IMR-90 (cell line): ENCODE measurements at regions not wholly inside any gene's neighbourhood (a gene's known extent, or its start where the extent isn't known, plus 50 kb on each side); places are given as distances from the start of the nearest gene placed in this dataset.

Experiments used
- ATAC-seq: fragments of 200-7000 bp; cut with Tn5 transposase; 2 replicates; pipeline ENCODE4 v1.9.1; 2020; ENCODE audit warnings: low read depth, mild to moderate bottlenecking, moderate library complexity
- BruUV-seq: library from RNA; stranded (reverse); fragments of 400-500 nt; replicated peaks from 2 replicates; lab custom pipeline; 2021; lab: Mats Ljungman, UMichigan
- CTCF ChIA-PET: fragments of 300-600 bp; formaldehyde crosslinking; extraction: SDS; loops from one replicate; lab custom pipeline; 2021; ENCODE audit warnings: antibody characterized with exemption; lab: Yijun Ruan, JAX
- POLR2A ChIA-PET: fragments of 300-600 bp; sonication (Branson Sonifier 250); formaldehyde crosslinking; loops from one replicate; lab custom pipeline; 2022; ENCODE audit warnings: antibody characterized with exemption; ENCODE audit not compliant: unreplicated experiment; lab: Charles Lee
- DNase-seq: peaks from one replicate; pipeline ENCODE4 v3.0.0; 2013
- H2AFZ ChIP-seq: replicated peaks from 2 replicates; pipeline ENCODE3; 2013; ENCODE audit warnings: low read length, mild to moderate bottlenecking; ENCODE audit not compliant: poor library complexity
- H2AK5ac ChIP-seq: 2 replicates; pipeline ENCODE4 v1.6.1; 2013; ENCODE audit warnings: low read depth, low read length, inconsistent platforms
- H2AK9ac ChIP-seq: replicated peaks from 2 replicates; pipeline ENCODE3; 2013; ENCODE audit warnings: mild to moderate bottlenecking, low read depth, low read length, moderate library complexity; ENCODE audit not compliant: poor library complexity
- H2BK120ac ChIP-seq: 2 replicates; pipeline ENCODE4 v1.6.1; 2013; ENCODE audit warnings: low read depth, low read length, inconsistent platforms
- H2BK15ac ChIP-seq: 3 replicates; pipeline ENCODE4 v1.6.1; 2013; ENCODE audit warnings: low read depth, low read length, inconsistent platforms
- H2BK20ac ChIP-seq: 2 replicates; pipeline ENCODE4 v1.6.1; 2013; ENCODE audit warnings: low read depth, mild to moderate bottlenecking, inconsistent platforms, low read length, moderate library complexity
- H2BK5ac ChIP-seq: 2 replicates; pipeline ENCODE4 v1.6.1; 2013; ENCODE audit warnings: mild to moderate bottlenecking, low read depth, low read length, inconsistent platforms; ENCODE audit not compliant: poor library complexity, severe bottlenecking
- H3K14ac ChIP-seq: replicated peaks from 2 replicates; pipeline ENCODE4 v1.6.1; 2013; ENCODE audit warnings: low read depth, low read length, inconsistent platforms
- H3K18ac ChIP-seq: 2 replicates; pipeline ENCODE4 v1.6.1; 2013; ENCODE audit warnings: low read depth, low read length, control low read depth
- H3K23ac ChIP-seq: 2 replicates; pipeline ENCODE4 v1.6.1; 2013; ENCODE audit warnings: low read depth, low read length, inconsistent platforms
- H3K27ac ChIP-seq: 2 replicates; pipeline ENCODE4 v1.5.1; 2013; ENCODE audit warnings: mild to moderate bottlenecking, control low read depth, low read length; ENCODE audit not compliant: insufficient read depth
- H3K27me3 ChIP-seq: 2 replicates; pipeline ENCODE4 v1.6.1; 2013; ENCODE audit warnings: low read length; ENCODE audit not compliant: control insufficient read depth, insufficient read depth
- H3K36me3 ChIP-seq: 2 replicates; pipeline ENCODE4 v1.6.1; 2013; ENCODE audit warnings: low read length, mixed read lengths; ENCODE audit not compliant: control insufficient read depth, insufficient read depth
- H3K4ac ChIP-seq: 2 replicates; pipeline ENCODE4 v1.6.1; 2013; ENCODE audit warnings: low read depth, low read length, inconsistent platforms
- H3K4me1 ChIP-seq: 2 replicates; pipeline ENCODE4 v1.6.1; 2013; ENCODE audit warnings: low read length, mixed read lengths; ENCODE audit not compliant: control insufficient read depth, insufficient read depth
- H3K4me2 ChIP-seq: 2 replicates; pipeline ENCODE4 v1.6.1; 2013; ENCODE audit warnings: low read depth, mild to moderate bottlenecking, control low read depth, low read length, moderate library complexity
- H3K4me3 ChIP-seq: 2 replicates; pipeline ENCODE4 v1.5.1; 2013; ENCODE audit warnings: low read depth, mild to moderate bottlenecking, control low read depth, low read length, moderate library complexity; ENCODE audit not compliant: insufficient read depth
- H3K56ac ChIP-seq: 2 replicates; pipeline ENCODE4 v1.6.1; 2013; ENCODE audit warnings: low read length, inconsistent platforms; ENCODE audit not compliant: insufficient read depth; ENCODE audit errors: extremely low read depth
- H3K79me1 ChIP-seq, 2 experiments: 2 replicates each; pipeline ENCODE4 v1.6.1; 2013; ENCODE audit warnings: low read length in 2 of 2, inconsistent platforms in 1 of 2, low read depth in 1 of 2
- H3K9ac ChIP-seq: 2 replicates; pipeline ENCODE4 v1.6.1; 2013; ENCODE audit warnings: low read depth, low read length, control low read depth
- H3K9me1 ChIP-seq: 2 replicates; pipeline ENCODE4 v1.6.1; 2013; ENCODE audit warnings: low read length, inconsistent platforms; ENCODE audit not compliant: insufficient read depth
- H3K9me3 ChIP-seq: 2 replicates; pipeline ENCODE4 v1.6.1; 2013; ENCODE audit warnings: low read length; ENCODE audit not compliant: control insufficient read depth, insufficient read depth
- H4K20me1 ChIP-seq: 2 replicates; pipeline ENCODE4 v1.6.1; 2013; ENCODE audit warnings: low read length, inconsistent platforms; ENCODE audit not compliant: insufficient read depth
- H4K5ac ChIP-seq: 2 replicates; pipeline ENCODE4 v1.6.1; 2013; ENCODE audit warnings: mild to moderate bottlenecking, low read depth, low read length, control low read depth
- H4K8ac ChIP-seq, 2 experiments: 2 replicates each; pipeline ENCODE4 v1.6.1; 2013; ENCODE audit warnings: low read depth in 2 of 2, low read length in 2 of 2, control low read depth in 1 of 2, inconsistent platforms in 1 of 2
- H4K91ac ChIP-seq: 2 replicates; pipeline ENCODE4 v1.6.1; 2013; ENCODE audit warnings: low read depth, low read length, inconsistent platforms; ENCODE audit not compliant: insufficient read depth
- CEBPB ChIP-seq: IDR thresholded peaks from 2 replicates; pipeline ENCODE4 v1.6.1; 2012; ENCODE audit warnings: low read depth, low read length, improper control_type of control experiment
- CHD1 ChIP-seq: IDR thresholded peaks from 2 replicates; pipeline ENCODE4 v1.6.1; 2012; ENCODE audit warnings: low read depth, low read length, improper control_type of control experiment
- MAFK ChIP-seq: IDR thresholded peaks from 2 replicates; pipeline ENCODE4 v1.6.1; 2012; ENCODE audit warnings: low read depth, low read length, improper control_type of control experiment
- POLR2A ChIP-seq: IDR thresholded peaks from 2 replicates; pipeline ENCODE4 v1.6.1; 2012; ENCODE audit warnings: mild to moderate bottlenecking, low read depth, low read length
- dilution Hi-C: fragments of 300-500 bp; cut with HindIII; formaldehyde crosslinking; loops from one replicate; pipeline ENCODE4 v1.14.3; 2018; ENCODE audit warnings: low sequenced_read_pairs; ENCODE audit not compliant: unreplicated experiment
- in situ Hi-C: fragments of 300-500 bp; cut with MboI; formaldehyde crosslinking; loops from 3 replicates; pipeline ENCODE4 v1.14.3; 2019; ENCODE audit warnings: low sequenced_read_pairs, inconsistent platforms, mixed read lengths
- intact Hi-C: fragments of 100-400 bp; cut with micrococcal nuclease; formaldehyde crosslinking; loops from 2 replicates; pipeline ENCODE4 v1.10.0; 2022

DNA sequence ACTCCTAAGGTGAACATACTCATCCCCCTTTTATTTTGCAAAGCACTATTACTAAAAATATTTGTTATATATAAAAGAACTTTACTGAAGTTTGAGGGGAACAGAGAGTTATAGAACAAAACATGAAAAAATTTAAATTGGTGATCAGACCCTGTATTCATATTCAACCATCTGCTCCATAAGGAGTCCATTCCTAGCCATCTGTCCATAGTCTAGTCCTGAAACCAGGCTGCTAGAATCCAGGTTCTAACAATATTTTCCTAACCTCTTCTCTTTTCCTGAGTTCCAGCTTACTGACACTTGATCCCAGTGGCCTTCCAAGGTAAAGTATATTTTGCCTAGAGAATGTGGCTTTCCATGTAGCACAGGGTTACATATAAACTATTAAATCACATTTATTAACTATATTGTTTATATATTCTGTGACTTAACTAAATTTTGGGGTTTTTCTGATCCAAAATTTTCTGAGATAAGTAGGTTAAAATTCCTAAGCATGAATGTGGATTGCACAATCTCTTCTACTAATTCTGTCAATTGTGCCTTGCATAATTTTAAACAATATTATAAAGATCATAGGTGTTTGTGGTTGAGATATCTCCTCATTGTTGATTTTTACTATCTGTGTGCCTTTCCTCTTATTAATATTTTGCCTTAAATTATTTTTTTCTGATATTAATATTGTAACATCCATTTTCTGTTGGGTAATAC, 137.6 kb upstream of the MAGI2 start:
- POLR2A ChIA-PET, result no interaction called here
- Histone ChIP-seq H2AK5ac (no peak overlapping the region), H2BK20ac (no peak overlapping the region), H2BK120ac (no peak overlapping the region), H3K9ac (no peak overlapping the region), H4K20me1 (no peaks in the 10 kb centered on the region), H4K91ac (no peak overlapping the region), H2AFZ (no peak overlapping the region), H2AK9ac (no peak overlapping the region), H3K36me3 (no peaks in the 10 kb centered on the region), H3K4me2 (no peak overlapping the region), H3K18ac (no peak overlapping the region), H4K8ac (no peak overlapping the region), H3K9me1 (no peaks in the 10 kb centered on the region), H3K23ac (no peak overlapping the region), H2BK5ac (no peak overlapping the region), H3K27ac (no peak overlapping the region), H4K5ac (no peak overlapping the region), H3K9me3 (no peaks in the 10 kb centered on the region), H3K4me1 (no peaks in the 10 kb centered on the region), H3K4ac (no peak overlapping the region), H3K56ac (no peak overlapping the region), H3K14ac (no peak overlapping the region), H2BK15ac (no peak overlapping the region), H3K4me3 (no peak overlapping the region), H3K27me3 (no peaks in the 10 kb centered on the region), H3K79me1 (no peaks in the 10 kb centered on the region)
- ATAC-seq (no peak), DNase-seq (no peak)
- TF ChIP-seq CEBPB, result peak; percentile 86
- TF ChIP-seq POLR2A, result no peak
- no peak for TF ChIP-seq CHD1
- TF ChIP-seq MAFK, result no peak
- in situ Hi-C loops, result no loop called here
- CTCF ChIA-PET, result no interaction called here
- intact Hi-C loops, result no loop called here
- BruUV-seq, result no TSS peak
- dilution Hi-C loops, result no loop called here
